DMS114 treated with DMSO at 0.1 percent for 48 hours (cell line): ENCODE measurements at regions not wholly inside any gene's neighbourhood (a gene's known extent, or its start where the extent isn't known, plus 50 kb on each side); places are given as distances from the start of the nearest gene placed in this dataset.

ENCODE experiments used
- DNase-seq: peaks from one replicate; lab custom pipeline; 2025; ENCODE audit not compliant: unreplicated experiment; lab: John Stamatoyannopoulos, UW

DNA sequence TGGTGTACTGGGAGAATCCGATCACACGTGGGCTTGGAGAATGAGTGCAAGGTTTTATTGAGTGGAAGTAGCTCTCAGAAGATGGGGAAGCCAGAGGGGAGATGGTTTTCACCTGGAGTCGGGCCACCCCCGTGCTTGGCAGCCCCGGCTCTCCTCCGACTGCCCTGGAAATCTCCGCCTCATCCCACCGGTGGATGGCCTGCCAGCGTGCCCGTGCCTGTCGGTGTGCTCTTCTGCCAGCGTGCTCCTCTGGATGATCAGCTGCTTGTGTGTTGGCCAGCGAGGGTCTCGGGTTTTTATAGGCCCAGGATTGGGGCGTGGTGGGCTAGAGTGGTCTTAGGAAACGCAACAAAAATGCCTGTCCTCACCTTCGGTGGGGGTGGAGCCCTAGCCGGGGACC lies 368.0 kb downstream of the FAT4 start:
- no peak for DNase-seq

DNA sequence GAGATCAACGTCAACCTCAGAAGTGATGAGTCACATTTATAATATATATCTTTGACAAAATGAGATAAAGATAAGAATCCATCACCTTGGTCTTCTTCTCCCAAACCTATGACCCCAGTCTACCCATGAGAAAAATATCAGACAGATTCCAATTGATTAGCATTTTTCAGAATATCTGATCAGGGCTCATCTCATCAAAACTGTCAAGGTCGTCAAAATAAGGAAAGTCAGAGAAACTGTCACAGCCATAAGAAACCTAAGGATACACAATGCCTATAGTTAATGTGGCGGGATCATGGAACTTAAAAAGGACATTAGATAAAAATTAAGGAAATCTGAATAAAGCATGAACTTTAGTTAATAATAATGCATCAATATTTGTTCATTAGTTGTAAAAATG lies 374.1 kb downstream of the FAT4 start:
- DNase-seq: no peak

DNA sequence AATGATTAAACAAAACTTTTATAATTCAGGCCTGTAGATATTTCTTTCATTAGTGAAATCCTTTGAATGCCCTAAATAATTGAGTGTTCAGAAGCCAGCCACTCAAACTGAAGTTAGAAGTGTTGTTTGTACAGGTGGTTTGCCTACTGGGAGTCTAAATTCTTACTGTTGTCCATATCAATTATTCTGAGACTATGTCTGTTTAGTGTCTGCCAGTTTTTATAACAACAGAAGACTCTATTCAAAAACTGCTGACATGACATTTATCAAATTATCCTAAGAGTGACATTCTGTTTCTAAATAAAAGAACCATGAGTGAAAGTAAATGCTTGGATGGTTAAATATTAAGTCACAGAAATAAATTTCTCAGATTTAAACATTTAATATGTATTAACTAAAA lies 375.1 kb downstream of the FAT4 start:
- DNase-seq: no peak

DNA sequence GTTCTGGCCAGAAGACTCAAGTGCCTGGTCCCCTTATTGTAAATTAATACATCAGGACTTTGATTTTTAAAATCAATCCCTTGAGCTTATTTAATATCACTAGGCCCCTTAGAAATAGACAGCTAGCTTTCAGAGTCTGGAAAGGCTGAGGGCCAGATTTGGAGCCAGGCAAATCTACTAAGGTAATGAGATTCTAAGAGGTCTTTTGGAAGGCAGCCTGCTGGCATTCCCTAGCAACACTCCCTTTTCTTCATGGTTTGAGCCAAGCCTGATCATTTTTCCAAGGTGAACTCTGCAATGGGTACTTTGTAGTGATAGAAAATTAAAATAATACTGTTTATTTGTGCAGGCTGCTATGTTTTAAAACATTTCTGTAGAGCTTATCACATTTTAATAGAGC lies 378.5 kb downstream of the FAT4 start:
- DNase-seq: no peak

DNA sequence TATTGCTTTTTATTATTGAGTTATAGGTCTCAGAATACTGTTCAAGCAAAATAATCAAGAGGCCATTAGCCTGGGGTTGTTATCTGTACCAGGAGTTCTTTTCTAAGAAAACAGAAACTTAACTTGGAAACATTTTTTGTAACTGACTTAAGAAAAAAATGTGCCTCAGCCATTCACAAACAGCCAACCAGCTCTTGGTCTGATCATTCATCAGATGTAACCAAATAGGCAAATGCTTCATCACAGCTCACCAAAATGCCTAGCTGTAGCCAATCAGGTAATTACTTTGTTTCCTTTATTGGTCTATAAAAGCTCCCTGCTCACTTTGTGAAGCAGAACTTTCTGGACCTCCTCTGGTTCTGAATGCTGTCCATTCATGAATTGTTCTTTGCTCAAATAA lies 387.7 kb downstream of the FAT4 start:
- DNase-seq: no peak

DNA sequence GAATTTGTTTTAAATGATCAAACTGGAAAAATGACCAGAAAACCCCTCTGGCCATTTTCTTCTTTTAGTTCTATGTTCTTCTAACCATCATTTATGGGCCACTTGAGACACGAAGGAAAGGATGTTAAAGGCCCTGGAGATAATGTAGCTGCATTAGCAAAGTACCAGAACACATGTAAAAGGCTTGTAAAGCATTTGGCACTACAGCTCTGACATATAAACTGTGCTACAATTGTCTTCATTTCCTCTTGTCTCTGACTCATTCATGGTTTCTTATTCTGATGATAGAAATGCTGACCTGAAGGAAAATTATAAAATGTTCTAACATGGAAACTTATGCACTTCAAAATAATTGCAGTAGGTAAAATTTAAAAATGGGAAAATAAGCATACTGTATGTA lies 388.7 kb downstream of the FAT4 start:
- DNase-seq: no peak

DNA sequence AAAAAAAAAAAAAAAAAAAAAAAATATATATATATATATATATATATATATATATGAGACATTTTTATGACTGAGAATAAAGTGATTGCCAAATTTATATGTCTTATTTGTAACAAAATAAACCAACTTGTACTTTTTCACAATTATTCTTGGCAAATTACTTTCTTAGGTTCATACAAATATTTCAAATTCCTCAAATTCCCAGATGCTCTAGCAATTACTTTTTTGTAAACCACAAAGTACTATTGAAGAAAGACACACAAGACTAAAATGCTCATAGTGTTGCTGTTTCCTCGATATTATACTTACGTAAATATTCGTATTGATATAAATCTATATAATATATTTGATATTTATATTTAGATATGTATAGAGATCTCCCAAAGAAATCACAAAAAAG lies 390.0 kb downstream of the FAT4 start:
- DNase-seq: no peak

DNA sequence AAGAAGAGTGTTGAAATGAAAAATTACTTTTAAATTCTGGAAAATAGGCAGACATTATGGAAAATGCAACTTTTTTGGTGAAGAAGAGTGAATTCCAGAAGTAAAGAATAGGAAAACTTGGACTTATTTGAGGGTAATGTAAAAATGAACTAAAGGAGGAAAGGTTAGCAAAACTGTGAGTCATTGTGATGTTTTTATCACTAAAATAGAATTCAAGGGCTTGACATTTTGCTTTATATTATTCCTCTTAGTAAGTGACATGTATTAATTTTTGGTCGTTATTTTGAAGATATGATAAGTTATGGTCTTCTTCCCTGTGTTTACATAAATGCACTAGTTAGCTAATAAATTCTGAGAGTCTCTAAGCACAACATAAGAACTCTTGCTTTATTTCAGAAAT lies 390.9 kb downstream of the FAT4 start:
- no peak for DNase-seq

DNA sequence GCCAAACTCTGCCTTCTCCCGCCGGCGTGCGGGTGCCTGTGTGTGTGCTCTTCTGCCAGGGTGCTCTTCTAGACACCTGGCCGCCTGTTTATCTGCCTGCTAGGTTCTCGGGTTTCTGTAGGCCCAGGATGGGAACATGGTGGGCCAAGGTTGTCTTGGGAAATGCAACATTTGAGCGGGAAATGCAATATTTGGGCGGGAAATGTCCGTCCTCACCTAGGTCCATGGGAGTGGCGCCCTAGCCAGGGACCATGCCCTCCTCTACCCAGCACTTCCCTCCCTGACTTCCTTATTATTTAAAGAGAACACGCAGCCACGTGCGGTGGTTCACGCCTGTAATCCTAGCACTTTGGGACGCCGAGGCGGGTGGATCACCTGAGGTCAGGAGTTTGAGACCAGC lies 392.6 kb downstream of the FAT4 start:
- DNase-seq: no peak

DNA sequence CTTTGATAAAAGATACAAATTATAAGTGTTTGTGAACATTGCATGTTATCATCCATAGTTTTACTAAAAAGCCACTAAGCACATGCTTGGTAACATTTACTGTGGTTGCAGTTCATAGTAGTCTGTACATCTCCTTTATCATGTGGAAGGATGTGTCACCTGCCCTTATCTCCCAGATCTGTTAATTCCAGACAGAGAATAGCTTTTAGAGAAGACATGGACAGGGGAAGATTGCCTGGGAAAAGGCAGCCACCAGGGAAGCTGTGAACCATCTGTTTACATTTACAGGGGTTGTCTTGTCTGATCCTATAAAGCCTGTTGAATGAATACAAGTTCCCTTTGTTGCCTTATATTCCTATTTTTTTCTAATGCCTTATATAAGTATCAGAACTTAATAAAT lies 396.0 kb downstream of the FAT4 start:
- DNase-seq: no peak

DNA sequence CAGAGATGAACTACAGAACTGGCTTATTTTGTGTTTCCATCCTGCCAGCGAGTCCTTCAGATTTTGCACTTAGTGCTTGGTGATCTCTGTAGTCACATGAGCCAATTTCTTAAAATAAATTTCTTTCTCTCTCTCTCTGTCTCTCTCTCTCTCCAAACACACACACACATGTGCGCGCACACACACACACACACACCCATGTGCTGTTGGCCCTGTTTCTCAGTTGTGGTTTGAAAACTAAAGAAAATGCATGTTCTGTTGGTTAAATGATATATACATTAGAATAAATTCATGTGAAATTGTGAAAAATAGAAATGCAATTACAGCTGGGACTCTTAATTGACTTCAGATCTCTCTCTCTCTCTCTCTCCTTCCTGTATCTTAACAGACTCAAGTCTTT lies 399.3 kb downstream of the FAT4 start:
- no peak for DNase-seq

DNA sequence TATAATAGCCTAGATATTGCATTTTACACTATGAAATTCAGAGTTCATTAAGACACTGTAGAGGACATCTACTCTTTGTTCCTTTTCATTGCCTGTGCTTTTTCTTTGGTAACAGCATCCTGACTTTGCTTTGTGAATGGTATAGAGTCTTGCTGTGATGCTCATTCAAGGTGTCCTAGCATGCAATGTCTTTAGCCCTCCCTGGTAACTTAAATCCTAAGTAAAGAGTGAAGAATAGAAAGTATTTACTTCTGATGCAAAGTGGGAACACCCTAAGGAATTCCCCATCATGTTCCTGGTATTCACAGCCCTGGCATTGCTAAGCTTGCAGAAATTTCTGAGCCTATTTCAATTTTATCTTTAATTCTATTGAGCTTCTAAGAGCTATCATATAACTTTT lies 400.1 kb downstream of the FAT4 start:
- no peak for DNase-seq

DNA sequence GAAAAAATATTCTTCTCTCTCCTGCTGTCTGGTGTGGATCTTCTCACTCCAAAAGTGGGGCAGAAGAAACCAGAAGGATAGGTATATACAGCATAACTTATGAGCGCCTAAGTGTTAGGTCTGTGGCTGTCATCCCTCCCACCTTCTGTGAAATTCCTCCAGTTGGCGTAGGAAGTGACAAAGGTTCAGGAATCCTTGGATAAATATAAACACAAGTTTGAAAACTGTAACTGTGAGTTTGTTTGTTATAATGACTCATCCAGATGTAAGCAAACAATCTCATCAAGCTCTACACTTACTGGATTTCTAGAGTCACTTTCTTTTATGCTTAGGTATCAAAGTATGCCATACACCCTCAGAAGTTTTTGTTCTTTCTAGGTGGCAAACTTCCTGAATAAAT lies 405.2 kb downstream of the FAT4 start:
- DNase-seq: no peak

DNA sequence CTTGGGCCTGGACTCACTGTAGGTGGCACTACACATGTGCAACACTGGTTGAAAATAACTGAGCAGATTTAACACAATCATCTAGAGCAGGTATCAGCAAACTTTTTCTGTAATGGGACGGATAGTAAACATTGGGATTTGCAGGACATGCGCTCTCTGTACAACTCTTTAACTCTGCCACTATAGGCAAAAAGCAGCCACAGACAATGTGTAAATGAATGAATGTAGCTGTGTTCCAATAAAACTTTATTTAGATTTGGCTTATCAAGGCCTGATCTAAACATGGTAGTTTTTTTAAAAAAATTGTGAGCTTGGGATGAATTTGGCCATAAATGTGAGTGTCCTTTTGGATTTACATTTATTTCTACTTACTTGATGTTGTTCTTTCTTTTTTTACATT lies 407.3 kb downstream of the FAT4 start:
- no peak for DNase-seq

DNA sequence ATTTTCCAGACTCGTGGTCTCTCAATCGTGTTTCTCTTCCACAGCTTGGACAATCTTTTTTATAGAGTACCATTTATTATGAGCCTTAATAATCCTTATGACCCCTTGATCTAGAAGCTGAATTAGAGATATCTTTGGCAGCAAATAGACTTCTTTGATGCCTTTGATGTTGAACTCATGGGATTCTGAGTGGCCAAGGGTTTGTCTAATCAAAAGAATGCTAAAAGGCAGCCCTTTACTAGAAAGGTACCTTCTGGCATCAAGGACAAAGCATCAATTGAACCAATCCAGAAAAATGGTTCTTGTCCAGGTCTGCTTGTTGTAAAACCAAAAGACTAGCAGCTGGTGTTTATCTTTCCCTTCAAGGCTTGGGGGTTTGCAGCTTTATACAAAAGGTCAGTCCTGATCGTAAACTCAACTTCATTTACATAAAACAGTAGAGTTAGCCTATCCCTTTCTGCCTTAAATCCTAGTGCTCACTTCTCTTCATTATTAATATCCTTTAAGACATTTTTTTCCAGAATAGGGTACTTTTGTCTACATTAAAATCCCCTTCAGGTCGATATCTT lies 411.3 kb downstream of the FAT4 start:
- DNase-seq: no peak

DNA sequence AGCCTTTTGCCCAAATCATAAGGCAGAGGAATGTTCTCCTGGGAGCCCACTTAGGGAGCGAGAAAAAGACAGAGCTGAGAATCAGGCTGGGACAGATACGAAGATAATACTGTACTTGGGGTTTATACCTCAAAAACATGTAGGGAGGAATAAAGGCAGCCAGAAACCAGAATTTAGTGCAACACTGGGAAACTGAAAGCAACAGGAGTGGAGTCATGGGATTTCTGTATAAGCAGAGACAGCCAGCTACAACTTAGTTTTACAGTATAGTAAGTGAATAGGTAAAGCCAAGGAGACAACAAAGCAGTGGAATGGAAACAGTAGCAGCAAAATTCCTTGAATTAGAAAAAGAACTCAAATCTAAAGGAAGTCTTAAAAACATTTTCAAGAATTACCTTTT lies 413.2 kb downstream of the FAT4 start:
- no peak for DNase-seq

DNA sequence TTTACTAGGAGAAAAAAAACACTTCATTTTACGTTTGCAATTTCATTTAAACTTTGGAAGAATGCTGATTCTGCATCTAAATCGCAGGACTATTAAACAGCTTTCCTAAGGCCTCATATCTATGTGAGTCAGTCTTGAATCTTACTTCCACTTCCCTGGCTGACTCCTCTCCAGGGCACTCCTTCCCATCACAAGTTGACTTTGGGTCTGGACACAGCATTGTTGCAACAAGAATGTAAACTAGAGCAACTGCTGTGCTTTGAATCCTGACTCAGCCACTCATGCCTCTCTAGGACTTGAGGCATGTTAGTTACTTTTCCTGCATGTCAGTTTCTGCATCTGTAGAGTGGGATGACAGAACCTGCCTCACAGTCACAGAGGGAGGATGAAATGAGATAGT lies 413.8 kb downstream of the FAT4 start:
- DNase-seq: no peak

DNA sequence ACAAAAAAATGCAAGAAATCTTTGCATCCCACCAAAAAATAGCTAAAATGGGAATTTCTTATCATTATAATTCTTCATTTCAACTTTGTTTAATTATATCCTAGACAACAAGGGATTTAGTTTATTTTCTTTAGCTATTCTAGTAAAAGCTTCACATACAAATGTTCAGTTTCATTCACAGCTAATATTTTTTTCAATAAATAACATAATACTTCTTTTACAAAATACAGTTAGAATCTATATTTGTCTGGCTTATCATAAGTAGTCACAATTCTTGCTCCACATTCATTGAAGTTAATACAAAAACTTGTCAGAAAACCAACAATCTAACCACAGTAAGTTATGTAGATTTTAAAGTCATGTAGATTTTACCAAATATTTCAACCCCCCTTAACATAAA lies 414.4 kb downstream of the FAT4 start:
- DNase-seq: no peak

DNA sequence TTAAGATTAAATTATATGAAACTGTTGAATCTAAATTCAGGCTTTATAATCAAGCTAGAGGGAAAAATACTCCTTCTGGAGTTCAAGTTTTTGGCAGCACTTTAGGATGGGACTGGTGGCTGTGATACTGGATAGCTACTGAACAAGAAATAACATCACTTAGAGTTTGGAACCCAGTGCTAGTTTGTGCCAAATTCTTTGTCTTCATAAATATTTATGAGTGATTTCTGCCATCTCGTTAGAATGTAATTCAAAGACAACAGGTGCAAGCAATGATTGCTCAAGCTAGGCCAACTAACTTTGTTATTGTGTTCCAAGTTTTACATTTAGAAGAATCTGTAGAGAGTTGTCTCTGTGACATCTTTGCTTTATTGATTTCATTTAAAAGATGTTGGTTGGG lies 417.9 kb downstream of the FAT4 start:
- DNase-seq: no peak

DNA sequence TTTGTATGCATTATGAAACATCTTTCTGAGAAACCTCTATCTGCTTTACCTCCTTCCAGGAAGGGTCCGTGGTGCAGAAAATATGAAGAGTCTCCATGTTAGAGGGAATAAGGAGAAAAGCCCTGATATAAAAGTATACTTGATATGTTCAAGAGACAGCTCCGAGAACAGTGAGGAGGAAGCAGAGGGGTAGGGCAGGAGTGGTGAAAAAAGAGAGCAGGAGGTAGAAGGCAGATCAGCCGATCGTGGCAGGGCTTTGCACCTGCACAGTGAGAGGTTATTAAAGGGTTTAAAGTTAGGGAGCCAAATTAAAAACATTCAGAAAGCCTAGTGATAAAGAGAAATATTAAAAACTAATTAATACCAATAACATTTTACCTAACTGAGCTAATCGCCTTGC lies 419.7 kb downstream of the FAT4 start:
- no peak for DNase-seq

DNA sequence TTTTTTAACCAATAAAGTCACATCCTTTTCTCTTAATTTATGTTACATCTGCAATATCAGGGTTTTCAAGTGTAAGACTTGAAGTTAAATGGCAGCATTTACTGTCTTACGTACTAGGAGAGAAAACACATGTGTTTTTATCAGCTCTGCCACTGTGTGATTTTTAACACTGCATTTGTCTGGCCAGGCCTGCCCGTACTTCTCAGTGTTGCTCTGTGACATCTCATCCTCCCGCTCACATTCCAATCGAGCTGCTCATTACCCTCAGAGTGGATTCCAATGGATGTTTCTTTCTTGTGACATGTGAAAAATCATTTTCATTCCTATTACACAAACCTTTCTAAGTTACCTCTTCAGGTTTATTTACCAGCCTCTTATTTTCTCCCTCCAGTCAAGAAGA lies 420.3 kb downstream of the FAT4 start:
- DNase-seq: no peak

DNA sequence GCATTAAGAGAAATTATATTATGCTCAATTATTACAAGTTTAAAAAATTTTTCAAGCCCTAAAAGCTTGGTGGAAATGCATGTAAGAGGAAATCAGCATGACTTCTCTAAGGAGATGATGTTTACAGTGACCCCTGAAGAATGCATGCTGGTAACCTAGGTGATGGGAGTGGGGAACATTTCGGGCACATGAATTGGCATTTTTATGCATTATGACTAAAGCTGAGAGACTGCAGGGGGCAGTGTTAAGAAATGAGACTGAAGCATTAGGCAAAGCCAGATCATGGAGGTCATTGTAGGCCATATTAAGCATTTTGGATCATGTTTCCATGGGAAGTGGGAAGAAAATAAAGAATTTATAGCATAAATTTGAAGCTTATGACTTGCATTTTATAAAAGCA lies 421.3 kb downstream of the FAT4 start:
- no peak for DNase-seq

DNA sequence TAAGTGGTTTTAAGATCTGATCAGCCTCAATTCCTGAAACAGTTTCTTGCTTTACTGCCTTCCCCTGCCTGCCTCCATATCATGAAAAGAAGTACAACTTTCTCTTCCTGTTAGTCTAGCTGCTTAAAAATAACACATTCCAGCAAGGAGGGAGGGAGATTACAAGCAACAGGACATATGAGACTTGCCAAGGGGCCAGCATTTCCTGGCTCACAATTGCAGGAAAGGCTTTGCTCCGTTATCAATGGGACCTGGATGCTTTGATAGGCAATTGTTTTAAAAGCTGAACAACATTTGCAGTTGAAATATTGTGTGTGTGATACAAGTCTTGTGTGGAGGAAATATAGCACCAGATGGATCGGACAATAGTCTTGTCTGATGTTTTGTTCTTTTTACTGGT lies 425.0 kb downstream of the FAT4 start:
- no peak for DNase-seq

DNA sequence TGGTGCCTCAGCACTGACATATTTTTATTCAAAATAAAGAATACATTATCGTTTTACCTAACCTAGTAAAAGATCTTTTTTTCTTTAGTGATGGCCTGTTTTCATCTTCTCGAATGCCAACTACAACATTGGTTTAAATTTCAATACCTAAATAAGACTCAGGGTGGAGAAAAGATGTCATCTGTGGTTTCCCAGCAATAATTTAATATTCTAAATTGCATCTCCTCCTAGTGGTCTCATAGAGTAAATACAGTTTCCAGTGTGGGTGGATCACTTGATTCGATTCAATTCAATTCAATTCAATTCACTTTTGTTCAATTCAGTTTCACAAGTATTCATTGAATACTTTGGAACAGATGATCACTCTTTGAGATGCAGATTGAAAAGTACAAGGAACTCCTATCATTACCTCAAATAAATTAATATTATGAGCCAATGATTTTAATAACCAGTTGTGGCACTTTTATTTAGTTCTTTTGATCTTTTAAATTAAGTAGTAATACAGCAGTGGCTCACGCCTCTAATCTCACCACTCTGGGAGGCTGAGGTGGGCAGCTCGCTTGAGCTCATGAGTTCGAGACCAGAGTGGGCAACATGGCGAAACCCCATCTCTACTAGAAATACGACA lies 427.2 kb downstream of the FAT4 start:
- DNase-seq: no peak
